Activated CD4-positive, alpha-beta T cell treated with anti-CD3 and anti-CD28 coated beads, Interleukin-2, Interleukin-6, amounts not matched to agents 100 ng/mL and 50 ng/mL, durations not matched to agents 16 hours and 8 hours (primary cell): ENCODE measurements at regions not wholly inside any gene's neighbourhood (a gene's known extent, or its start where the extent isn't known, plus 50 kb on each side); places are given as distances from the start of the nearest gene placed in this dataset.

Experiments
- DNase-seq: peaks from one replicate; pipeline ENCODE4 v3.0.0-alpha.2; 2020

DNA sequence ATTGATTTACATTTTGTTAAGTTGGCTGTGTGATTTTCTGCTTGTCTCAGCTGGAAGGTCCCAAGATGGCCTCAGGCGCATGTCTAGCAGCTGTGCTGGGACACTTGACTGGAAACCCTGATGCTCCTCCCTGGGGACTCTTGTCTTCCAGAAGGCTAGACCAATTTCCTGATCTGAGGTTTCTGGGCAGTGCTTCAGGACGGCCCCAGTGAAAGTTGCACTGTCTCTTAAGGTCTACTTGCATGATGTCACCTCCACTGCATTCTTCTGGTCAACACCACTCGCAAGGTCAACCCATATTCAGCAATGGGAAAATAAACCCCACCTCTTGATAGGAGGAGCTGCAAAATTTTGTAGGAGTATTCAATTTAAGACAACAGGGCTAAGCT, 116.0 kb downstream of the SALL1 start:
- no peak for DNase-seq

DNA sequence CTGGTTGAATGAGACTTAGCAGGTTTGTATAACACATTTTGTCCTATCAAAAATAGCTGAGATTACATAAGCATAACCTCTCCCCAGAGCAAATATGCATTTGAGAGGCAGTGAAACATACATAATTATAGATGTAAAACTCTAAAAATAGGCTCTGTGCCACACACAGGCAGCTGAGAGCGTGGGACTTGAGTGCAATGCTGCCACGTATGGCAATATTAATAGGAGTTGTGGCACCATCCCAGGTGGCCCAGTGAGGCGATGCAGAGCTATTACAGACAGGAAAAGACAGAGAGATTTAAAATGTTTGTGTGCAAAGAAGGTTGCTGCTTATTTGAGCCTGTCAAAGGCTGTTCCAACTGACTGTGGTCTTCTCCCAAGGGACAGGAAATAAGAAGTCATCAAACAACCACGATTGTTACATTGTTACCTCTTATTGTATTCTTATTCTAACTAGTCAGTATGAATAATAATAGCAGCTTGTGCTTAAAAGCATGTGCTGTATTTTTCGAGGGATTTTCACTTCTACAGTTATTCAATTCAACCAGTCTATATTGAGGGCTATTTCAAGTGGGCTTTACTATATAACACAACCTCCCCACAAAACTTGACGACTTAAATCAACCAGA, 116.5 kb downstream of the SALL1 start:
- DNase-seq = no peak

DNA sequence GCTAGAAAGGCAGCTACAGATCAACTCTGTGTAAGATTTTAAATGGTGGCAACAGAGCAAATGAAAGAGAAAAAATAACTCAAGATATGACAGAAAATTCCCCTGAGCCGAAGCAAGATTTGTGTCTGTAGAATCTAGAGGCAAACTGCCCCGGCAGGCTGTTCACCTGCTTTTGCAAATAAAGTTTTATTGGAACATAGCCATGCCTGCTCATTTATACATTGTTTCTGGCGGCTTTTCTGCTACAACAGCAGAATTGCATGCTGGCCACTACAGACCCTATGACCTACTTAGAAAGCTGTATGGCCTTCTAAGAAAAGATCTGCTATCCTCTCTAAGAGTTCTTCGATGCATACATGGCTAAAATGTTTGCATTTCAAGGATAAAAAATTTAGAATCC, 119.5 kb downstream of the SALL1 start:
- DNase-seq = no peak

DNA sequence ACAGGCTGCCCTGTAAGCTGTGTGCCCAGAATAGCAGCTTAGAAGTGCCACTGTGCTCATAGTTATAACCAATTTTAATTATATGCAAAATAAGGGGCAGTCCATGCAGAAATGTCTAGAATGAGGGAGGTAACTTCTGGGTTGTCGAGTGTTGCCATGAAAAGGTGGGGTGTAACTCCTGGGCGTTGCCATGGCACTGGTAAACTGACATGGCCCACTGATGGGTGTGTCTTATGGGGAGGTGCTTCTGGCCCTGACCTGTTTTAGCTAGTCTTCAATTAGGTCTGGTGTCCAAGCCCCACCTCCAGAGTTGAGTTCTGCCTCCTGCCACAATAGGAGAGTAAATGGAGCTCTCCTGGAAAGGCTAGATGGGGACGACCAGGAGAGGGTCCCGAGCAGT, 120.6 kb downstream of the SALL1 start:
- DNase-seq = no peak

DNA sequence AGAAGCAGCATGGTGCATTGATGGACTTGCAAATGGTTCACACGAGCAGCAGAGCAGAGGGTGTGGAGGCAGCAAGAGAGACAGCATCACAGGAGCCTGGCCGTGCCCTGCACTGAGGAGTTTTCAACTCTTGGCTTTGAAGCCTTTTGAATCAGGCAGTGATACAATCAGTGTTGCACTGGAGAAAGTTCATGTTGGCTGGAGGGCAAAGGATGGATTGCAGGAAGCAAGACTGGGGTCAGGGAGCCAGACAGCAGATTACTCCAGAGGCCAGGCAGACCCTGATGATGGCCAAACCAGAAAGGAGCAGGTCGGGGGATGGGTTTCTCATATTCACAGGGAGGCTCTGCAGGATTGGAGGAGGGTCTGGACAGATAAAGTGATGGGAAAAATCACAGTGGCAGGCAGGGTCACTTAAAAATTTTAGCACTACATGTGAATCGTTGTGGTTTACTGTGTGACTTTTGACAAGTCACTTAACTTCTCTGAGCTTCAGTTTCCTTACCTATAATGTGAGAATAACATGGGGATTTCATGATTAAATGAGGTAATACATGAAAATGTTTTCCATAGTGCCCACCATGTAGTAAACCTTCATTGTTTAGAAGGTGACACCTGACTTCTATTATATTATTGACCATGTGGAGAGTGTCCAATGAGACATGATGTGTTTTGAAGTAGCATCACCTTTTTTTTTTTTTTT, 125.3 kb downstream of the SALL1 start:
- DNase-seq = no peak

DNA sequence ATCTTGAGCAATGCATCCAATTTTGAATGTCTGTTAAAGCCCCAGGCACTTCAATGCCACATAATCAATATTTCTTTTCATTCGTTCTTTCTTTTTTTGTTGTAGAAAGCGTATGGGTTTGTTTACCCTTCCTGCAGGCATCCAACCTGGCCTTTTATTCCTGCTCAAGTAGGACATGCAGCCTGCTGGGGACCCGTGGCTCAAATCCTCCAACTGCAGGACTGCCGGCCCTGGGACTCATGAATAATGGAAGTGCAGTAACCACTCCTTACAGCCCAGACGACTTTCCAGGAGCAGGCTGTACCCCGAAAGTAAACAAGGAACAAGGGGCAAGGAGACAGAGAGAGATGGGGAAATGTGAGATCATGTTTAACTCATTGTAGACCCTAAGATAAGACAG, 126.4 kb downstream of the SALL1 start:
- DNase-seq = no peak

DNA sequence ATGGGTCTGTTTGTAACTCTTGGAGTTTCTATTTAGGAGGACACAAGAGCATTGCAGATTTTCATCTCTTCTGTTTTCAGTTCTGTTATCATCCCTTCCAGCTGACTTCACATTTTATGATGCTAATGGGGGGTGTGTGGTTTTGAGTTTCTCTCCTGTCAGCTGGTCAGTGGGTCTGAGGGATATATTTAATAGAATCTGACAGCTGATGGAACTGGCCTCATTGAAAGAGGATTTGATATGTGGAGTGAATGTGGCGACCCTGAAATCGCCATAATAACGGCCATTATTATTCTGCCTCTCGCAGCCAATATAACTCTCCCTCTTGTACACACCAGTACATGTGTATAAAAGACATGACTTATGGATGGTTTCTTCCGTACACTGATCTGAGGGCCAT, 128.1 kb downstream of the SALL1 start:
- DNase-seq = no peak

DNA sequence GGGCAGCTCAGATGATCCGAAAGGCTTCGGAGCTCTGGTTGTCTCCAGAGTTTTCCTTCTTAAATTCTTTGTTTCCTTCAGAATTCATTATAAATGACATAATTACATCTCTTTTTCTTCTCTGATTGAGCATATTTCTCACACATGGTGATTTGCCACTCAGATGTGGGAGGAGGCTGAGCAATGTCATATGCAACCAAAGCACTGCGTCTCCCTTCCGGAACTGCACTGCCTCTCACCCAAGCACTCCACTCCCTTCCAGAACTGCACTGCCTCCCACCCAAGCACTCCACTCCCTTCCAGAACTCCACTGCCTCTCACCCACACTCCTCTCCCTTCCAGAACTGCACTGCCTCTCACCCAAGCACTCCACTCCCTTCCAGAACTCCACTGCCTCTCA, 131.5 kb downstream of the SALL1 start:
- no peak for DNase-seq

DNA sequence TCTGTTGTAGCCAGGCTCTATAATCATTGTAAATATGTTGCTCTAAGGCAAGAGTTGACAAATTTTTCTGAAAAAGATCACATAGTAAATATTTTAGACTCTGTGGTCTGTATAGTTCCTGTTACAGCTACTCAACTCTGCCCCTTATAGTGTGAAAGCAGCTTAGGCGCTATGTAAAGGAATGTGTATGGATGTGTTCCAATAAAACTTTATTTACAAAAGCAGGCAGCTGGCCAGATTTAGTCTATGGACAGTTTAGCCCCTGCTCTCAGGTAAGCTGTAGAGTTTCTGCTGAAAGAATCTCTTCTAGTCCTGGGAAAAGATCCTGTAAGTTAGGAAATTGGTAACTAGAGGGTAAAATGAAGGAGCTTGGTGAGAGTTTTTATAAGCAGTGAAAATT, 133.1 kb downstream of the SALL1 start:
- DNase-seq = no peak

DNA sequence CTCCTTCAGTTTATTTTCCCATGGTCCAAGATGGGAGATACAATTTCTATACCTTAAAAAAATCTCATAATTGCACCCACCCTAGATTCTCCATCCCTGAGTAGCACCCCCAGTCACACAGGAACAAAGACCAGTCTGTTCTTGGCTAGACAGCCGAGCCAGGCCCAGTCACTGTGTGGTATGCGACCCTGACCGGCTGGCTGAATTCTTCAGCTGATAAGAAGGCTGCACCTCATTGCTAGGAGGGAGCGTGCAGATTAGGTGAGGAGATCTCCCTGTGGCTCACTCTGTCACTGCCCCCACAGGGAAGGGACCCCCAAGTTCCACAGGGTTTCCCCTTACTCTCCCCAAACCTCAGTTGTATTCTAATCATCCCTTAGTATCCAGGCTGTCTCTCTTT, 138.7 kb downstream of the SALL1 start:
- DNase-seq = no peak

DNA sequence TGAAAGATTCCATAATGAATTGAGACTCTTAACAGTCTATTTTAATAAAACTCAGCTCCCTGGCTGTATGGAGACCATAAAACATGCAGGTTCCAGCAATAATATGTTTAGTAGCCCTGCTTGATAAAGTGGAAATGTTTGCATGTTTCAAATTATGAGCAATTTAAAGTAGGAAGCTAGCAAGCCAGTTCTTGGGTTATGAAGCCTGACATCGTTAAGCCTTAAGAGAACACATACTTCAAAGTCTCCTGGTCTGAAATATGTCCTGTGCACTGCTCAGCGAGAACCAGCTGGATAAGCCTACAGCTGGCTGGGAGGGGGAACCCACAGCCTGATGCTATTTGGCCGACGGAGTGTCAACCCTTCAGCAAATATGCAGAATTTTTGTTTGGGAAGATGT, 140.3 kb downstream of the SALL1 start:
- no peak for DNase-seq

DNA sequence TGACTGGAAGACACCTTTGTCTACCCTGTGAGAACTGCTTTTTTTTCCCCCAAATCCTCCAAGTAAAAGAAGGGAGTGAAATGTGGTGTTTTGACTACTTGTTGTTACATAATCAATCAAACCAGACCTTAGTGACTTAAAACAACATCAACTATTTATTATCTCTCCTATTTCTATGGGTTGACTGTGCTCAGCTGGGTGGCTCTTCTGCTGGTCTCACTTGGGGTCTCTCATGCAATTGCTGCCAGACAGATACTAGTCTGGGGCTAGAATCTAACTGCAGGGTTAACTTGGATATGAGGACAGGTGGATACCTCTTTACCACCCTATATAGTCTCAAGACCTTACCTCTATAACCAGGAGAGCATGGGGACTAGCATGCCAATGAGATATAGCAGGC, 141.3 kb downstream of the SALL1 start:
- no peak for DNase-seq

DNA sequence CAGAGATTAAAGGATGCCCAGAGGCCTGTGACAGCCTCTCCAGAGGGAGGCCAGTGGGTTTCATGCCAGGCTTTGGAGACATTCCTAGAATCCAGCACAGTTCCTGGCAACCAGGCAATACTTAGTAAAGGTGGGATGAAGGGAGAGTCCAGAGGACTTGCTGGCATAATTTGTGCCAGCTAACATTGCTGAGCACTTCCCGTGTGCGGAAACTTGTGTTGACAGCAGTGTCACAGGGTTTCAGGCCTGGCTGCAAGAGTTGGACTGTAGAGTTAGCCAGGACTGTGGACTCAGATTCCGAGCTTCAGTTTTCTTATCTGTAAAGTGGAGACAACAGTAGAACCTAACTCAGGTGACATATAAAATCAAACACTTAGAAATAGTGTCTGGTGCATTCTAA, 141.7 kb downstream of the SALL1 start:
- DNase-seq = no peak

DNA sequence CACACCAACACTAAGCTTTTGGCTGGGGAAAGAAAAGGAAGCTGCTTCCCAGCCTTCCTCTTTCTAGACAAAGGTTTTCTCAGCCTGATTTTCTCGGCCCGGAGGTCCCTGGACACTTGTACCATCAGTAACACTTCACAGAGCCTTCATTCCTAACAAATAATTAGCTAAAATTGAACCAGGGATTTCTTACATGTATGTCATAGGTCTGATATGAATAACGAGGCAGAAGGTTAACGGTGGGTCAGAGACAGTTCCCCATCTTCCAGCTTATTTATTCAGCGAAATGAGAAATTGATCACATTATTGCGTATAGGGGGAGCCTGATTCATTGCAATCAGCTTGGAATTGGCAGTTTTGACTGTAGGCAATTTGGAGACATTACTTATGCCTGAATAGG, 142.5 kb downstream of the SALL1 start:
- DNase-seq = no peak

DNA sequence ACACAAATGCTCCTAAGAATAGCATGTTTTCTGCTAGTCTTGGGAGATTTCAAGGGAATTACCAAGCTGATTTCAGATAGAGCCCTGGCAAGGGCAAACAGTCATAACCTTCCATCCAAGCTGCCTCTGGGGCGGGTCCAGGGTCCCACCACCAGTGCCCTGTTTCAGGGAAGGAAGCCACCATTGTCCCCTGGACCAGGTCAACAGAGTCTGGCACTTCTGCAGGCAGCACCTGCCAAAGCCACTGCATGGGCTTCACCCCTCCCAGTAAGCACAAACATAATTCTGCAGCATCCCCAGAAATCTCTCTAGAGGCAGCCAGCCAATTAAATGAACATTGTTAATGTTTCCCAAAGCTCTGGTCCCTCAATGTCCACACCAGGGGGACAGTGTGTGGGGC, 143.0 kb downstream of the SALL1 start:
- no peak for DNase-seq

DNA sequence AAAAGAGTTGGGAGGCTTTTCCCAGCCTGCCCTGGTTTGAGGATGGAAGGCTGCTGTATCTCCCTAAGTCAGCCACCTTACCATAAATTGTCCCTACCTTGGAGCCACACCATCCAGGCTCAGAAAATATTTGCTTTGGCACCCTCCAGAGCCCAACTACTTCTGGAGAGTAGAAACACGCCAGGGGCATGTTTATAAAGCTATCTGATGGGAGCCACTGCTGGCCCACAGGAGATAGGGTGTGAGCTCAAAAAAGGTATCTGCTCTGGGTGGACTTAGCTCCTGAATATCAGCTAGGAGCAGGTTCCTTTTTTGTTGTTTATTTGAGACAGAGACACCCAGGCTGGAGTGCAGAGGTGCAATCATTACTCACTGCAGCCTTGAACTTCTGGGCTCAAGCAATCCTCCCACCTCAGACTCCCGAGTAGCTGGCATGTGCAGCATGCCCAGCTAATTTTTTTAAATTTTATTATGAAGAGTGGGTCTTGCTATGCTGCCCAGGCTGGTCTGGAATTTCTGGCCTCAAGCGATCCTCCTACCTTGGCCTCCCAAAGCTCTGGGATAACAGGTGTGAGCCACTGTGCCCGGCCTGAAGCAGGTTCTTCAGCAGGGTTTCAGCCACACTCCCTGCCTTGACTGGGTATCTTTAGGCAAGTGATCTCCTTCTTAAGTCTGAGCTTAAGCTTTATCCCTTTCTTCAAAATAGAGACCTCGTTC, 147.1 kb downstream of the SALL1 start:
- no peak for DNase-seq

DNA sequence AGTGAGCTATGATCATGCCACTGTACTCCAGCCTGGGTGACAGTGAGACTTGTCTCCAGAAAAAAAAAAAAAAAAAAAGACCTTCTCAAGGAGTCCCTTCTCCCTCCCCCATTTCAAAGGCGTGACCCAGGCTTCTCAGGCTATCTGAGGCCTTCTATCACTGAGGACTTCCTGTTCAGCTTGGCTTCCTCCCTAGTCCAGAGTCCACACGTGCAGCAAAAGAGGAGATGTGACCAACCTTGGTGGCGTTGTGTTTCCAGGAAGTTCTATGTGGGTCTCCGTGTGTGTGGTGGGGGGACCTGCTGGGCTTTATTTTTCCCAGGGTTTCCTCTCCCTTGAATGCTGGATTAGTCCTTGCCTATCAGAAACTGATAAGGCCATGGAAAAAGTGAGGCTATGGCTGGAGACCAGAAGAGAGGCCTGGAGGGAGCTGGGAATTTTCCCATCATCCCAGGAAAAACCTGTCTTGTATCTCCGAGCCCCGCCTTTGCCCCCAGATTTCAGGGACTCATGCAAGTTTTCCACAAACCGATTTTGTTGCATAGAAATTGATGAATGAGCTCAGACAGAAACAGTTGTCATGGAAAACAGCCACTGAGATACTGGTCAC, 148.1 kb downstream of the SALL1 start:
- DNase-seq = no peak

DNA sequence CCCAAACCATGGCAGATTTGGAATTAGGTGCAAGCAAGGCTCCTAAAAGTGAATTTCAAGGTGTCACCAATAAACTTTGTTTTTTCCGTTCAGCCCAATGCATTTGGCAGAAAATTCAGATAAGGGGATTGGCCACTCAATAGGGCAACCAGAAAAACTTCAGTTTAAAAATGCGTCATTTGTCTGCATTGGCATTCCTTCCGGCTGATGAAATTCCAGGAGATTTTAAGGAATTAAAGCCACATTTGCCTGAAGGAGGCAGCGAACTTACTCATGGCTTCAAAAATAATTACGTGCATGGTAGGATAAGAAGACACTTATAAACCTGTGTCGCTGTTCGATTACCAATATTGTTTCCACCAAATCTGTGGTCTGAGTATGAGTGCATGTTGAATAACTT, 151.9 kb downstream of the SALL1 start:
- no peak for DNase-seq

DNA sequence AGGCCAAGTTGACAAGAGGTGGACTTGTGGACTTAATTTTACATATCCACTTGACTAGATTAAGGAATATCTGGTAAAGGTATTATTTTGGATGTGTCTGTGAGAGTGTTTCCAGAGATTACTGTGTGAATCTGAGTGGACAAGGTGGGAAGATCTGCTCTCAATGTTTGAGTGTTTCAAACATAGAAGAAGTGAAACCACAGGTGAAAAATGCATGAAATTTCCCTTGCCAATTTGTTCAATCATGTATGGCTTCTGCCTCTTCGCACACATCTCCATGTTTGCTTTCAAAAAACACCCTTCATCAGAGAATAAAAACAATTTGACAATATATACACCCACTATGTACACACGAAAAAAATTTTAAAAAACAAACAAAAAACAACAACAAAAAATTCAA, 152.7 kb downstream of the SALL1 start:
- DNase-seq = no peak

DNA sequence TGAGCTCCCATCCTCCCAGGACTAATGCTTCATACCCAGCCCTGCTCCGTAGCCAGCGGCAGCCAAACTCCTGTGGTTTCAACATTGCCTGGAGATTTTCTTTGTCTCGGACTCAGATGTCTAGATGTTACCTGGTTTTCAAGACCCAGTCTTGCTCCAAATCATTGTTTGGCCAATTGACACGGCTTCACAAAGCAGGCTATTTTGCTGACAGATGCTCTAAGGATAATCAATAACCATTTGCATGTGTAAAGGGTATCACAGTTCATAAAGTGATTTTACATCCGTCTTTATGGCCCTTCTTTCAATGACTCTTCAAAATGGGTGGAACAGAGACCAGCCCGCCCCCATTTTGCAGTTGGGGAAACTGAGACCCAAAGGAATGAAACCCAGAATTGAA, 153.4 kb downstream of the SALL1 start:
- no peak for DNase-seq

DNA sequence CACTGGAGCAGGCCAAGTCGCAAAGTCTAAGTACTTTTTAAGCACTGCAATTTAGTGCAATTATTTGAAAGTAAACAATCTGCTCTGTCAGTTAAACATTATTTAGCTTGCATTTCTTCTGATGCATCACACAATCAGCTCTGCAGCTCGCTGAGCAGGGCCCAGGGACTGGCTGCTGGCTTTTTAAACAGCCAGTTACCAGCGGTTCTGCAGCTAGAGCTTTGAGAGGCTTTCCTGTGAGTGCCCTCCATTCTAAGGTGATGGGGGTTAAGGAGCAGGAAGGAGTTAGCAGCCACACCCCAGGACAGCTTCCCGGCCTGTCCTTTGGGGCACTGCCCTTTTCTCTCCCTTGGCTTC, 154.3 kb downstream of the SALL1 start:
- DNase-seq = no peak

DNA sequence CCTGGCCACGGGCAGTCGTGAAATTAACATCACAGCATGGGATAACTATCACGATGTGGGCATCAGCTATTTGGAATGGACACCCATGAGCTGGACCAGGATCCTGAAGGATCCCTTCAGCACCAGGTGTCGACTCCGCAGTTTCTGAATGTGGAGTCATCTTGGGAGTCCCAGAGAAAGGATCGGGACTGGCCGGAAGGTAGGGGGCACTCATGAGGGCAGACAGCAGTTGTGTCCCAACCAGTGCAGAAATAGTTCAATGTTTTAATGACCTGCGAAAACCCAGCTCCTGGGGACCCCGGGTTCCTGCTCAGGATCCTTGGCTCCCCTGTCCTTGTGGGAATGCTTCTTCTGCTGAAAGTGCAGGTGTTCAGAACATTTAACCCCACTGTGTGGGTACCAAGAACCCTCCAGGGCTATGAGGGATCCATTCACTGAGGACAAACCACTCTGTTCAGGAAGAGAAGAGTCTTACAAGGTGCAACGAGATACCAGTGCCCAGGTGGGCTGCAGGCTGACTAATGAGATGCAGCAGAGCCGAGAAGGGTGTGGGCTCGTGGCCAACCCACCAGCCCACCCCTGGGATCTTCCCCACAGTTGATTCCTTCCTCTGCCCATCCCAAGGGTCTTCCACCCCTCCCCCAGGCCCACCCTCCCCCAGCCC, 154.8 kb downstream of the SALL1 start:
- no peak for DNase-seq

DNA sequence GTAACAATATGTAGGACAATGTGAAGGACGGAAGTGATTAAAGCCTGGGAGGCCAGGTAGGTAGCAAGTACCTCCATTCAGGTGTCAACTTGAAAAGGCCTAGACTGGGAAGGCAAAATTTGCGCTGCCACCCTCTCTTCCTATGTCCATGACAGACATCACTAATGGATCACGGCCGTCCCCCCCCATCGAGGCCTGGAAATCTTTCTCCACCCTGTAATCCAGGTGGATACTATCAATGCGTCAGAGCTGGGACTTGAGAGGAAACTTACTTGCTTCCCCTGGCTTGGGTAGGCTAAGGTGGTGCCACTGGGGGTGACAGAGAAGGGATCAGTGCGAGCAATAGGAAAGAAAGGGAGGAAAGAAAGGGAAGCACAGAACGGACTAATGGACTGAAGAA, 156.1 kb downstream of the SALL1 start:
- DNase-seq = no peak
